GM23338 (cell line): ENCODE measurements at regions not wholly inside any gene's neighbourhood (a gene's known extent, or its start where the extent isn't known, plus 50 kb on each side); places are given as distances from the start of the nearest gene placed in this dataset.

ENCODE experiments used
- ATAC-seq: fragments of 200-7000 bp; cut with Tn5 transposase; 3 replicates; pipeline ENCODE4 v1.9.1; 2020
- DNase-seq: peaks from one replicate; pipeline ENCODE4 v3.0.0-alpha.2; 2015; ENCODE audit warnings: low spot score
- H2AFZ ChIP-seq: fragments of 200-600 bp; sonication (generic); 2 replicates; pipeline ENCODE4 v1.8.0; 2016; ENCODE audit warnings: antibody characterized with exemption, mild to moderate bottlenecking, moderate library complexity
- H3F3A ChIP-seq: fragments of 200-600 bp; sonication (generic); replicated peaks from 2 replicates; pipeline ENCODE4 v1.8.0; 2017; ENCODE audit warnings: antibody characterized with exemption, mixed run types, low read depth
- H3K27ac ChIP-seq: fragments of 200-600 bp; sonication (generic); 2 replicates; pipeline ENCODE4 v1.6.1; 2016; ENCODE audit warnings: low read depth
- H3K27me3 ChIP-seq: fragments of 200-600 bp; sonication (generic); 2 replicates; pipeline ENCODE4 v1.8.0; 2016; ENCODE audit warnings: mild to moderate bottlenecking, mixed run types, moderate library complexity; ENCODE audit not compliant: insufficient read depth
- H3K36me3 ChIP-seq: fragments of 200-600 bp; sonication (generic); 2 replicates; pipeline ENCODE4 v1.8.0; 2016; ENCODE audit warnings: mild to moderate bottlenecking; ENCODE audit not compliant: insufficient read depth
- H3K4me1 ChIP-seq: fragments of 200-600 bp; sonication (generic); 2 replicates; pipeline ENCODE4 v1.8.0; 2016; ENCODE audit warnings: mild to moderate bottlenecking, moderate library complexity; ENCODE audit not compliant: insufficient read depth
- H3K4me2 ChIP-seq: fragments of 200-600 bp; sonication (generic); 2 replicates; pipeline ENCODE4 v1.7.1; 2017; ENCODE audit warnings: mixed run types
- H3K4me3 ChIP-seq: fragments of 200-600 bp; sonication (generic); 2 replicates; pipeline ENCODE4 v1.6.1; 2016; ENCODE audit warnings: mixed run types
- H3K79me2 ChIP-seq: fragments of 200-600 bp; sonication (generic); replicated peaks from 2 replicates; pipeline ENCODE4 v1.8.0; 2017; ENCODE audit warnings: mild to moderate bottlenecking; ENCODE audit not compliant: insufficient read depth
- H3K9me2 ChIP-seq: fragments of 200-600 bp; sonication (generic); 2 replicates; pipeline ENCODE4 v1.8.0; 2017; ENCODE audit not compliant: insufficient read depth
- H4K20me1 ChIP-seq: fragments of 200-600 bp; sonication (generic); replicated peaks from 2 replicates; pipeline ENCODE4 v1.8.0; 2017; ENCODE audit warnings: mild to moderate bottlenecking; ENCODE audit not compliant: insufficient read depth
- H3K27ac Mint-ChIP-seq: 2 replicates; pipeline ENCODE4 v1.8.0; 2020; ENCODE audit warnings: inconsistent platforms, mild to moderate bottlenecking, moderate library complexity, mixed read lengths
- H3K27me3 Mint-ChIP-seq: 3 replicates; pipeline ENCODE4 v1.8.0; 2022; ENCODE audit warnings: low read depth, mild to moderate bottlenecking, moderate library complexity, mixed read lengths, inconsistent platforms; ENCODE audit not compliant: insufficient read depth, poor library complexity
- H3K36me3 Mint-ChIP-seq: 3 replicates; pipeline ENCODE4 v1.8.0; 2021; ENCODE audit warnings: low read depth, mild to moderate bottlenecking, inconsistent platforms, moderate library complexity, mixed read lengths
- H3K4me1 Mint-ChIP-seq: 3 replicates; pipeline ENCODE4 v1.8.0; 2020; ENCODE audit warnings: mild to moderate bottlenecking, inconsistent platforms, mixed read lengths
- H3K4me3 Mint-ChIP-seq: 3 replicates; pipeline ENCODE4 v1.8.0; 2021; ENCODE audit warnings: moderate library complexity, mild to moderate bottlenecking, inconsistent platforms, mixed read lengths
- H3K9me3 Mint-ChIP-seq: 3 replicates; pipeline ENCODE4 v1.8.0; 2020; ENCODE audit warnings: moderate library complexity, mild to moderate bottlenecking, inconsistent platforms, mixed read lengths
- CREB1 ChIP-seq: fragments of 250-450 bp; sonication (Bioruptor Pico); IDR thresholded peaks from 2 replicates; pipeline ENCODE4 v1.5.0; 2020; ENCODE audit warnings: low read depth, mild to moderate bottlenecking, moderate library complexity
- EZH2 ChIP-seq: fragments of 200-600 bp; sonication (generic); IDR thresholded peaks from one replicate; pipeline ENCODE4 v1.8.0; 2017; ENCODE audit warnings: antibody characterized with exemption, mild to moderate bottlenecking, low read depth; ENCODE audit not compliant: unreplicated experiment
- EZH2phosphoT487 ChIP-seq: fragments of 200-600 bp; sonication (generic); IDR thresholded peaks from one replicate; pipeline ENCODE4 v1.8.1; 2018; ENCODE audit warnings: antibody characterized with exemption; ENCODE audit not compliant: unreplicated experiment
- JUNB ChIP-seq: IDR thresholded peaks from one replicate; pipeline ENCODE4 v1.6.1; 2016; ENCODE audit warnings: antibody characterized with exemption; ENCODE audit not compliant: unreplicated experiment
- NANOG ChIP-seq: IDR thresholded peaks from 2 replicates; pipeline ENCODE4 v1.6.1; 2016; ENCODE audit warnings: antibody characterized with exemption, borderline replicate concordance
- ZNF331 ChIP-seq: fragments of 250-450 bp; sonication (Bioruptor Pico); IDR thresholded peaks from 2 replicates; pipeline ENCODE4 v1.5.0; 2020; ENCODE audit warnings: low read depth, mild to moderate bottlenecking, moderate library complexity
- TF ChIP-seq, protein P1 (sequence below): IDR thresholded peaks from one replicate; pipeline ENCODE4 v1.6.1; 2018; ENCODE audit warnings: antibody characterized with exemption; ENCODE audit not compliant: unreplicated experiment
- TF ChIP-seq, protein P2 (sequence below), 2 experiments: fragments of 200-600 bp in 1 of 2; sonication (generic) in 1 of 2; conservative IDR thresholded peaks; 2 replicates each; pipeline versions ENCODE4 v1.5.1 to v1.6.1; 2016 to 2017; ENCODE audit warnings: antibody characterized with exemption in 2 of 2, low read depth in 2 of 2, mild to moderate bottlenecking in 2 of 2, moderate library complexity in 1 of 2
- TF ChIP-seq, protein P3 (sequence below): IDR thresholded peaks from 2 replicates; pipeline ENCODE4 v1.6.1; 2016; ENCODE audit warnings: antibody characterized with exemption

DNA sequence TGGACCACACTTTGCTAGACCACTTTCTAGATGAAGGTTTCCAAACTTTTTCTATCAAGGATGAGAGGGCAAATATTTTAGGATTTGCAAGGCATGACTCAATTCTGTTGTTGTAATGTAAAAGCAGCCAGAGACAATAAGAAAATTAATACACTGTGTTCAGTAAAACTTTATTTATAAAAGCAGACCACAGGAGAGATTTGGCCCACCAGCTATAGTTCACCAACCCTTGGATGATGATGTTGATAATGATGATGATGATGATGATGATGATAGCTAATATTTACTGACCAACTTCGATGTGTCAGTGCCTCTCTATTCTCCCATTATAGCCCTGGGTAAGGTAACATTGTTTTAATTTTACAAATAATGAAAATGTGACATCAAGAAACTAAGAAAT, 156.5 kb downstream of the BTG1 start (continued):
- TF ChIP-seq, protein P1, sequence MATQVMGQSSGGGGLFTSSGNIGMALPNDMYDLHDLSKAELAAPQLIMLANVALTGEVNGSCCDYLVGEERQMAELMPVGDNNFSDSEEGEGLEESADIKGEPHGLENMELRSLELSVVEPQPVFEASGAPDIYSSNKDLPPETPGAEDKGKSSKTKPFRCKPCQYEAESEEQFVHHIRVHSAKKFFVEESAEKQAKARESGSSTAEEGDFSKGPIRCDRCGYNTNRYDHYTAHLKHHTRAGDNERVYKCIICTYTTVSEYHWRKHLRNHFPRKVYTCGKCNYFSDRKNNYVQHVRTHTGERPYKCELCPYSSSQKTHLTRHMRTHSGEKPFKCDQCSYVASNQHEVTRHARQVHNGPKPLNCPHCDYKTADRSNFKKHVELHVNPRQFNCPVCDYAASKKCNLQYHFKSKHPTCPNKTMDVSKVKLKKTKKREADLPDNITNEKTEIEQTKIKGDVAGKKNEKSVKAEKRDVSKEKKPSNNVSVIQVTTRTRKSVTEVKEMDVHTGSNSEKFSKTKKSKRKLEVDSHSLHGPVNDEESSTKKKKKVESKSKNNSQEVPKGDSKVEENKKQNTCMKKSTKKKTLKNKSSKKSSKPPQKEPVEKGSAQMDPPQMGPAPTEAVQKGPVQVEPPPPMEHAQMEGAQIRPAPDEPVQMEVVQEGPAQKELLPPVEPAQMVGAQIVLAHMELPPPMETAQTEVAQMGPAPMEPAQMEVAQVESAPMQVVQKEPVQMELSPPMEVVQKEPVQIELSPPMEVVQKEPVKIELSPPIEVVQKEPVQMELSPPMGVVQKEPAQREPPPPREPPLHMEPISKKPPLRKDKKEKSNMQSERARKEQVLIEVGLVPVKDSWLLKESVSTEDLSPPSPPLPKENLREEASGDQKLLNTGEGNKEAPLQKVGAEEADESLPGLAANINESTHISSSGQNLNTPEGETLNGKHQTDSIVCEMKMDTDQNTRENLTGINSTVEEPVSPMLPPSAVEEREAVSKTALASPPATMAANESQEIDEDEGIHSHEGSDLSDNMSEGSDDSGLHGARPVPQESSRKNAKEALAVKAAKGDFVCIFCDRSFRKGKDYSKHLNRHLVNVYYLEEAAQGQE: no peak
- TF ChIP-seq CREB1 (no peak), ZNF331 (no peak), EZH2 (no peak), EZH2phosphoT487 (no peak), NANOG (no peak)
- TF ChIP-seq, protein P2, sequence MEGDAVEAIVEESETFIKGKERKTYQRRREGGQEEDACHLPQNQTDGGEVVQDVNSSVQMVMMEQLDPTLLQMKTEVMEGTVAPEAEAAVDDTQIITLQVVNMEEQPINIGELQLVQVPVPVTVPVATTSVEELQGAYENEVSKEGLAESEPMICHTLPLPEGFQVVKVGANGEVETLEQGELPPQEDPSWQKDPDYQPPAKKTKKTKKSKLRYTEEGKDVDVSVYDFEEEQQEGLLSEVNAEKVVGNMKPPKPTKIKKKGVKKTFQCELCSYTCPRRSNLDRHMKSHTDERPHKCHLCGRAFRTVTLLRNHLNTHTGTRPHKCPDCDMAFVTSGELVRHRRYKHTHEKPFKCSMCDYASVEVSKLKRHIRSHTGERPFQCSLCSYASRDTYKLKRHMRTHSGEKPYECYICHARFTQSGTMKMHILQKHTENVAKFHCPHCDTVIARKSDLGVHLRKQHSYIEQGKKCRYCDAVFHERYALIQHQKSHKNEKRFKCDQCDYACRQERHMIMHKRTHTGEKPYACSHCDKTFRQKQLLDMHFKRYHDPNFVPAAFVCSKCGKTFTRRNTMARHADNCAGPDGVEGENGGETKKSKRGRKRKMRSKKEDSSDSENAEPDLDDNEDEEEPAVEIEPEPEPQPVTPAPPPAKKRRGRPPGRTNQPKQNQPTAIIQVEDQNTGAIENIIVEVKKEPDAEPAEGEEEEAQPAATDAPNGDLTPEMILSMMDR (conservative IDR thresholded peaks at IDR 0.05; ENCODE audit: low read depth in 2 of 2): no peak

DNA sequence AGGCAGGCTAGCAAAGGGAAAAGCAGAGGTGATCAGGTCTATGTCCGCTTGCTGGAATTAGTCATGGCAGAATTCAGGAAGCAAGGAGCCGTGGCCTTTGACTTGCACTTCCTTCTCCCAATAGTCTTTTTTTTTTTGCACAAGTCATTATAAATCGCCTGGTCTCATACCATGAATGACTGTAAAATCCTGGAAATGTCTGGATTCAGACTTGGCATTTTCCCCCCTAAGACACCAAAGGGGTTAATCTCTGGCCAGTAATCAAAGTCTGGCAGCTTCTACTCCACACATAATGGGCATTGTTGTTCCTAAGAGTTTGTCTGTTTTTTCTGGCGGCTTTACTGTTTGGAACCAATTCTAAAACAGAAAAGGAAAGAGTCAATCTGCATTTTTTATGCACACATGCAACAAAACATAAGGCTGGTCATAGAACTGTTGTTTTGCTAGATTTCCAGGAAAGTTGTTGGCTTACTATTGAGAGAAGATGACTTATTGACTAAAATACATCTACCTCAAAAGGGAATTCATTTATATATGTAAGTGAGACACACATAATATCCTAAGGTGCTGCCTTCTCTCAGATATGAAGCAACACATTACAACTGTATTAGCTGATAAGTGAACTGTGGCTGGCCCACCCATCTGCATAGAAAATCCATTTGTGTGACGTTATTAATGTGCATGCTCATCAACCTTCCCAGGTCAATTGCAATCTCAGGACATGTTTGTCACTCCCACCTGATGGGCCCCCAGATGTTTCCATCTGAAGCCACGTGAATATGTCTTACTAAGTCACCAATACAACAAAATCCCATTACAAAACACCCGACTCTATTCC, 157.3 kb downstream of the BTG1 start:
- H3K36me3 Mint-ChIP-seq: no peaks in the 10 kb centered on the region
- no peak overlapping the region for H3K27ac ChIP-seq
- ATAC-seq (no peak), DNase-seq (no peak)
- no peaks in the 10 kb centered on the region for H3K9me2 ChIP-seq
- H3K27ac Mint-ChIP-seq: no peak overlapping the region
- peaks cover 20% of the 10 kb centered on the region for H3K4me1 Mint-ChIP-seq
- H3F3A ChIP-seq: no peaks in the 10 kb centered on the region
- H3K27me3 ChIP-seq: no peaks in the 10 kb centered on the region
- H3K79me2 ChIP-seq: no peaks in the 10 kb centered on the region
- no peaks in the 10 kb centered on the region for H3K9me3 Mint-ChIP-seq
- no peak overlapping the region for H2AFZ ChIP-seq
- H3K4me1 ChIP-seq: 0 out of 2 replicates have a peak, but pooled peaks cover 16% of the 10 kb centered on the region
- no peaks in the 10 kb centered on the region for H3K36me3 ChIP-seq
- no peak overlapping the region for H3K4me2 ChIP-seq
- H3K4me3 Mint-ChIP-seq: no peak overlapping the region
- TF ChIP-seq ZNF331 (no peak), JUNB (no peak), CREB1 (no peak), EZH2phosphoT487 (no peak)
- TF ChIP-seq, protein P3, sequence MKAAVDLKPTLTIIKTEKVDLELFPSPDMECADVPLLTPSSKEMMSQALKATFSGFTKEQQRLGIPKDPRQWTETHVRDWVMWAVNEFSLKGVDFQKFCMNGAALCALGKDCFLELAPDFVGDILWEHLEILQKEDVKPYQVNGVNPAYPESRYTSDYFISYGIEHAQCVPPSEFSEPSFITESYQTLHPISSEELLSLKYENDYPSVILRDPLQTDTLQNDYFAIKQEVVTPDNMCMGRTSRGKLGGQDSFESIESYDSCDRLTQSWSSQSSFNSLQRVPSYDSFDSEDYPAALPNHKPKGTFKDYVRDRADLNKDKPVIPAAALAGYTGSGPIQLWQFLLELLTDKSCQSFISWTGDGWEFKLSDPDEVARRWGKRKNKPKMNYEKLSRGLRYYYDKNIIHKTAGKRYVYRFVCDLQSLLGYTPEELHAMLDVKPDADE: no peak
- no peaks in the 10 kb centered on the region for H4K20me1 ChIP-seq
- peaks cover 2% of the 10 kb centered on the region for H3K27me3 Mint-ChIP-seq
- H3K4me3 ChIP-seq: no peak overlapping the region
